NCI-H2029 (cell line): ENCODE measurements at regions not wholly inside any gene's neighbourhood (a gene's known extent, or its start where the extent isn't known, plus 50 kb on each side); places are given as distances from the start of the nearest gene placed in this dataset.
A peak's percentile ranks its signal among the peaks of the same experiment; 100 is the strongest.

Experiments used
- DNase-seq: peaks from one replicate; lab custom pipeline; 2025; lab: John Stamatoyannopoulos, UW

DNA sequence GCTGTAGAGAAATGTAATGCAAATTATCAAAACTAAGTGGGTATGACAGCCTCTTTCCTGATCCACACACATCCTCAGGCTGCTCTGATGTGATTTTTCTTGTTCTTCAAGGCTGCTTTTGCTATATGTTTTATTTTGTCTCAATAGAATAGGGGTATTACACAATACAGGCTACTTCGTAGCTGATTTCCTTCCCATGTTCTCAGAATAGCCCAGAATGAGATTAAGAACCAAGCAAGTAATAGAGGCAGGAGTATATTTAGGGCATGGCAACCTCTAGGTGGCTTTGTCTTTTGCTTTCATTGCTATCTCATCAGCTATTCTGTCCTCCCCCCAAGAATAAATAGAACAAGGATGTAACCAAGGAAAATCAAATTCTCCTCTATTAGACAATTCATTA is 241.8 kb downstream of the ALDH8A1 start:
- no peak for DNase-seq

DNA sequence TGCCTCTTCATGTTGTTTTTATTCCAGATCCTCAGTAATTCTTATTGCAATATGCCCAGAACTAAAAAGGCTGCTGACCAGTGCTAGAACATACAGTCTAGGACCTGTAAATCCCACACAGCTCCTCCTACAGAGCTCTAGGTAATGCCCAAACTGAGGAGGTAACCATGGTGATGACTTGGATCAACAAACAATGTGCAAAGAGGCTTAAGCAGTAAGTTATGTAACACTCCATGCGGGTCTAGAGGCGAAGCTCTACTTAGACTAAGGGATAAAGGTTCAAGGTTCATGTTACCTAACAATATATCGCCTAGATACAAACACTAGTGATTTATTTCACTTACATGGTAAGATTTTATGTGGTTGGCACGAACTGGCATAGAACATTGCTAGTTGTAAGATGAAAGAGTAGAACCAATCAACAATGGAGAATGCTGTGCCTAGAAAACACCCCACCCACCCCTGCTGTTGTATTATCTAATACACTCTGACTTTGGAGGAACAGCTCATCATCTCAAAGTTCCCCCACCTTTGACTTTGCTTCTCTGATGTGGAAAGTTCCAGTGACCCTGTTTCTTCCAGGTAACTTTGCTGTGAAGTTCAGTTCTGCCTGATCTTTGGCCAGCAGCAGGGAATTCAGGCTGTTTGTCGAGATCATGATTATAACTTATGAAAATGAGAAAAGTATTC is 242.4 kb downstream of the ALDH8A1 start:
- DNase-seq, result peak; percentile 61

DNA sequence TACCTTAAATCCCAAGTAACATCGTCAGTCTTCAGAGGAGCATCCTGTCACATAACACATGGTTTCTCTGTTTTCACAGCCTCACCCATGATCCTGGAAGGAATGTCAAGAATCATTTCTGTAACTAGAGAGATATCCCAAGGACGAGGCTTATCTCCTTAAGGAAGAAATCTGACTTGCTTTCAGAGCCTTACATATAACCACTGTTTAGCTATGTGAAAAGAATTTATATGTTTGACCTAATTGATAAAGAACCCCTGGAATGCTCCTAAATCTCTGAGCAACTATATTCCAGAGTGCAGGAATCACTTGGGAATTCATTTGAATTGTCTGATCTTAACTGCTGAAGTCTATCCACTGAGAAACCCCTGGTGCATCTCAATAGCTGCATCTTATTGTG is 243.1 kb downstream of the ALDH8A1 start:
- DNase-seq, result no peak

- DNase-seq, result no peak
Measured at GRCh38 chr6:134706153-134706552, 243.7 kb downstream of the ALDH8A1 start.

- no peak for DNase-seq
Measured at GRCh38 chr6:134703206-134703605, 246.7 kb downstream of the ALDH8A1 start.

GRCh38 chr6:134702279-134702678 is 247.6 kb downstream of the ALDH8A1 start:
- no peak for DNase-seq

- DNase-seq, result peak; percentile 73
Measured at GRCh38 chr6:134701301-134701700, 248.6 kb downstream of the ALDH8A1 start.

GRCh38 chr6:134698228-134698627 is 251.7 kb downstream of the ALDH8A1 start:
- DNase-seq, result no peak

- DNase-seq, result no peak
Measured at GRCh38 chr6:134692008-134692407, 257.9 kb downstream of the ALDH8A1 start.

- no peak for DNase-seq
Measured at GRCh38 chr6:134691180-134691579, 258.7 kb downstream of the ALDH8A1 start.

DNA sequence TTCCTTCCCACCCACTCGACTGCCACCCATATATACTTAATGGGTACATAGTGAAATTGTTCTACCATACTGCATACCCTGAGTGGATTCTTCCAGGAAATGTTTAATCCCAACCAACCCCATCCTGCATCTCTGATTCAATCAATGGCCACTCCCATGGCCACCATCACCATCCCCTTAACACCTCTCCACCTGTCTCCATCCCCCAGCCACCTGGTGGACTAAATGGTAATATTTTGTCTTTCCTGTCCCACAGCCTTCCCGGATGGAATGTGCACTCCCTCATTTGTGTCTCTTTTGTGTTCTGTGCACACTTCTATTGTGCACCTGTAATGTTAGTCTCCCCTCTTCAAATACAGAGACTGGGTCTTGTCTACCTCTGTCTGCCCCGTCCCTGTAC is 259.9 kb downstream of the ALDH8A1 start:
- no peak for DNase-seq

DNA sequence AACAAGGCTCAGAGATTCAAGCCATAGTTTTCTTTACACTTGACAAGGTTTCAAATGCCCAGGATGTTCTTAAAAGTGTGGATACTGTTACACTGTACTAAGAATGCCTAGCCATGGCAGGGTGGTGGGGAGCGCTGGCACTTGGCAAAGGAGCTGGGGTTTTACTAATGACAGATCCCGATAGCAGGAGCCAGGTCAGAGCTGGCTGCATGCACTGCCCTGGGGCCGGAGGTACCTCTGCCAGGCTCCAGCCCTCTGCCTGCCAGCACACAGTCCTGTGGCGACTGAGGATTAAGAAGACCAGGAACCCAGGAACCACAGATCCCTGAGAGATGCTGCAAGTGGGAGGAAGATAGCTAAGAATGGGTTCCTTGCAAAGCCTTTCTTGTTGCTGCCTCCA is 260.3 kb downstream of the ALDH8A1 start:
- DNase-seq, result no peak

- no peak for DNase-seq
Measured at GRCh38 chr6:134689177-134689576, 260.7 kb downstream of the ALDH8A1 start.

GRCh38 chr6:134686071-134686470 is 263.8 kb downstream of the ALDH8A1 start:
- no peak for DNase-seq

DNA sequence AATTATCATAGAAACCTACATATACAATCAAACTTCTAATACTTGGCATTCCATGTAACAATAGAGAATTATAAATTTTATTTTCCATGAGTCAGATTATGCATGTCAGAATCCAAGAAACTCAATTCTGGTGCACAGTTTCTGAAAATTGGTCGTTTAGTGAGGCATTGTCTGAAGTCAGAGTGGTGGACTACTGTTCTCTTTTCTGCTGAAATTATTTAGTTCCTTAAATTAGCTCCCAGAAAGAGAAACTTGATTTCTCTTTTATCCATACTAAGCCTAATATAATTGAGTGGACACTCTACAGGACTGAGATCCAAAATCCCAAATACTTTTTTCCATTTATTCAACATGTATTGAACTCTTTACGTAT is 265.5 kb downstream of the ALDH8A1 start:
- DNase-seq, result no peak

DNA sequence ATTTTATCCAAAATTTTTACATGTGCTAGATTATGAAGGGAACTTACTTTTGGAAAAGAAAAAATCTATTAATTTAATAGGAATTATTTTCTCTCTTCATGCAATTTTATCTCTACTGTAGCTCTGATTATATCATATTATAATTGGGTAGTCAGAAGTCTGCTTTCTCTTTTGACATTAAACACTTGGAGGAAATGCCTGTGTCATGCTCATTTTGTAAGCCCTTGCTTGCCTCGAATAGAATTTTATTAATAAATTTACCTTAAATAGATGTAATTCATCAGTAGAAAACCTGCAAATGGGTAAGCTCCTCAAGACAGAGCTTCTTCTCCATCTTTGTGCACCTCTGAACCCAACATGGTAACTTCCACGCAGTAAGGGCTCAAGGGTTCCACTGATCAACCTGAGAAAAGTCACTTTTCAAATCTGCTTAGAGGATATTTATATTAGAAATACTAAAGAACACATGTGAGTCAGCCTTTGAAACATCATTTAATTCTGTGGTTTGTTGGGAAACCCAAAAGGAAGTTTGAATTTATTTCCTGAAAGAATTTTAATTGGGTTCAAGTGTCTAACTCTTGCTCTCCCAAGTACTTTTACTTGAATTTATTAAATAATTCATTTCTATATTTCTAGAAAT is 266.0 kb downstream of the ALDH8A1 start:
- no peak for DNase-seq

GRCh38 chr6:134680433-134680832 is 269.5 kb downstream of the ALDH8A1 start:
- DNase-seq, result no peak

GRCh38 chr6:134680021-134680420 is 269.9 kb downstream of the ALDH8A1 start:
- no peak for DNase-seq

DNA sequence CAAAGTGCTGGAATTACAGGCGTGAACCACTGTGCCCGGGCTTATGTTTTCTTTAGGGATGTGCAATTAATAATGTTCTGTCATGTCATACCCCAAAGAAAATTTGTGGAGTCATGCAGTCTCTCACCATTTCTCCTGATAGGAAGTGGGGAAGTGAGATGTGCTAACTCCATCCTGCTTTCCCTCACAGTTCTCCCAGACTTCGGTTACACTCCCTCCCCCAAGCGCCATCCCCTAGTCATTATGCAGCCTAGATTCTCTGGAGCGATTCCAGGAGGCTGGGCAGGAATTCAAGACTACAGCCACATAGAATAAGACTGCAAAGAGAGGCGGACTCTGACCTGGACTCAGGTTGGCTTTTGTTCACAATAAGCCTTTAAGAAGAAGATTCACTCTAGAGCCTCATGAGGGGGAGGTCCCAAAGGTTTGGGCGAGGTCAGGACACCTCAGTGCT is 271.4 kb downstream of the ALDH8A1 start:
- peak; percentile 15 for DNase-seq

GRCh38 chr6:134676307-134677281 is 273.3 kb downstream of the ALDH8A1 start:
- DNase-seq, result peak; percentile 41

GRCh38 chr6:134675110-134676054 is 274.5 kb downstream of the ALDH8A1 start:
- DNase-seq, result peak; percentile 24
